GM12892 (cell line): ENCODE measurements at regions not wholly inside any gene's neighbourhood (a gene's known extent, or its start where the extent isn't known, plus 50 kb on each side); places are given as distances from the start of the nearest gene placed in this dataset.

Experiments used
- POLR2A ChIP-seq: IDR thresholded peaks from 2 replicates; pipeline ENCODE4 v1.6.1; 2011; ENCODE audit warnings: low read depth, low read length, control low read depth
- POLR2AphosphoS5 ChIP-seq: IDR thresholded peaks from 2 replicates; pipeline ENCODE4 v1.6.1; 2011; ENCODE audit warnings: low read depth, low read length, control low read depth
- TAF1 ChIP-seq: IDR thresholded peaks from 2 replicates; pipeline ENCODE4 v1.6.1; 2011; ENCODE audit warnings: low read depth, mild to moderate bottlenecking, control low read depth, low read length, borderline replicate concordance

DNA sequence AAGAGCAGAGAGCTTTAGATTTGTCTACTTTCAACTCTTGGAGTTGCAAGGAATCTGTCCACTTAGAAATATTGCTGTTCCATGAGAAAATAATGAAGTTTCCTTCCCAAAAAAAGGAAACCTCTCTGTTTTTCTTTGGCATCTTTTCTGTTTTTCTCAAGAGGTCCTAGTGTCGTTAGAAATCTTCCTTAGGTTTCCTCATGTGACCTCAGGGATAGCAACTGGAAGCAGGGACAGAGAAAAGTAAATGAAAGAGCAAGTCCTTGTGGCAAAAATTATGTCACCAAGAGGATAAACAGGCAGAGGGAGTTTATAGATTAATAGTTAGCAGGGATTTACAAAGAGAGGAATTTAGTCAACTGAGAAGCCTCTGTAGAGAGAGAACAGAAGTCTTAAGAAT is 478.4 kb upstream of the ADGRL3 start:
- TF ChIP-seq POLR2A (no peak), TAF1 (no peak), POLR2AphosphoS5 (no peak)
